PC-3 (cell line): ENCODE measurements at regions not wholly inside any gene's neighbourhood (a gene's known extent, or its start where the extent isn't known, plus 50 kb on each side); places are given as distances from the start of the nearest gene placed in this dataset.

Experiments used
- ATAC-seq: fragments of 200-7000 bp; cut with Tn5 transposase; 2 replicates; pipeline ENCODE4 v1.9.1; 2020; ENCODE audit warnings: mild to moderate bottlenecking, moderate library complexity
- BruUV-seq: library from RNA; stranded (reverse); fragments of 400-500 nt; replicated peaks from 2 replicates; lab custom pipeline; 2021; lab: Mats Ljungman, UMichigan
- CTCF ChIA-PET: fragments of 300-600 bp; sonication (Branson Sonifier 250); formaldehyde crosslinking; loops from one replicate; lab custom pipeline; 2022; ENCODE audit warnings: antibody characterized with exemption; lab: Charles Lee
- POLR2A ChIA-PET: fragments of 300-600 bp; sonication (Branson Sonifier 250); formaldehyde crosslinking; loops from one replicate; lab custom pipeline; 2022; ENCODE audit warnings: antibody characterized with exemption; ENCODE audit not compliant: unreplicated experiment; lab: Charles Lee
- DNase-seq: peaks from one replicate; pipeline ENCODE4 v3.0.0-alpha.2; 2015
- H2AFZ ChIP-seq: fragments of 300-600 bp; sonication (generic); 2 replicates; pipeline ENCODE4 v1.6.0; 2016; ENCODE audit warnings: antibody characterized with exemption, low read length
- H3F3A ChIP-seq: fragments of 300-600 bp; sonication (generic); one replicate; pipeline ENCODE4 v1.6.0; 2017; ENCODE audit warnings: antibody characterized with exemption, low read length, control low read depth, mild to moderate bottlenecking; ENCODE audit not compliant: unreplicated experiment
- H3K27ac ChIP-seq: fragments of 300-600 bp; sonication (generic); 2 replicates; pipeline ENCODE4 v1.5.1; 2016; ENCODE audit warnings: mild to moderate bottlenecking, low read length
- H3K27me3 ChIP-seq: fragments of 300-600 bp; sonication (generic); 2 replicates; pipeline ENCODE4 v1.6.1; 2016; ENCODE audit warnings: low read length, mixed read lengths
- H3K36me3 ChIP-seq: fragments of 300-600 bp; sonication (generic); 2 replicates; pipeline ENCODE4 v1.6.1; 2016; ENCODE audit warnings: low read depth, mixed run types, low read length, mixed read lengths
- H3K4me1 ChIP-seq: fragments of 300-600 bp; sonication (generic); 2 replicates; pipeline ENCODE4 v1.5.1; 2016; ENCODE audit warnings: low read length; ENCODE audit not compliant: insufficient read depth
- H3K4me2 ChIP-seq: fragments of 300-600 bp; sonication (generic); 2 replicates; pipeline ENCODE4 v1.6.0; 2016; ENCODE audit warnings: low read length
- H3K4me3 ChIP-seq: fragments of 300-600 bp; sonication (generic); 2 replicates; pipeline ENCODE4 v1.5.1; 2016; ENCODE audit warnings: mild to moderate bottlenecking, low read length, mixed read lengths
- H3K79me2 ChIP-seq: fragments of 300-600 bp; sonication (generic); 2 replicates; pipeline ENCODE4 v1.6.1; 2017; ENCODE audit warnings: low read length, mixed read lengths
- H3K9ac ChIP-seq: fragments of 300-600 bp; sonication (generic); 2 replicates; pipeline ENCODE4 v1.6.0; 2016; ENCODE audit warnings: mild to moderate bottlenecking, low read length
- H3K9me2 ChIP-seq: fragments of 300-600 bp; sonication (generic); replicated peaks from 2 replicates; pipeline ENCODE4 v1.6.1; 2016; ENCODE audit warnings: mixed run types, low read length, mixed read lengths
- H3K9me3 ChIP-seq: fragments of 300-600 bp; sonication (generic); 2 replicates; pipeline ENCODE4 v1.6.1; 2016; ENCODE audit warnings: low read length, mixed read lengths
- H4K20me1 ChIP-seq: fragments of 300-600 bp; sonication (generic); 2 replicates; pipeline ENCODE4 v1.6.1; 2016; ENCODE audit warnings: low read length, mixed read lengths
- EZH2 ChIP-seq: fragments of 300-600 bp; sonication (generic); IDR thresholded peaks from one replicate; pipeline ENCODE4 v1.6.1; 2017; ENCODE audit warnings: antibody characterized with exemption, mild to moderate bottlenecking, low read length; ENCODE audit not compliant: unreplicated experiment
- EZH2phosphoT487 ChIP-seq: fragments of 300-600 bp; sonication (generic); IDR thresholded peaks from 2 replicates; pipeline ENCODE4 v1.6.1; 2018; ENCODE audit warnings: mild to moderate bottlenecking, antibody characterized with exemption, low read length, borderline replicate concordance
- intact Hi-C: fragments of 100-400 bp; cut with micrococcal nuclease; formaldehyde crosslinking; loops from 2 replicates; pipeline ENCODE4 v1.9.0; 2023
- TF ChIP-seq, protein P1 (sequence below): fragments of 300-600 bp; sonication (generic); conservative IDR thresholded peaks from 2 replicates; pipeline ENCODE4 v1.5.1; 2017; ENCODE audit warnings: antibody characterized with exemption, low read depth, mild to moderate bottlenecking, low read length

DNA sequence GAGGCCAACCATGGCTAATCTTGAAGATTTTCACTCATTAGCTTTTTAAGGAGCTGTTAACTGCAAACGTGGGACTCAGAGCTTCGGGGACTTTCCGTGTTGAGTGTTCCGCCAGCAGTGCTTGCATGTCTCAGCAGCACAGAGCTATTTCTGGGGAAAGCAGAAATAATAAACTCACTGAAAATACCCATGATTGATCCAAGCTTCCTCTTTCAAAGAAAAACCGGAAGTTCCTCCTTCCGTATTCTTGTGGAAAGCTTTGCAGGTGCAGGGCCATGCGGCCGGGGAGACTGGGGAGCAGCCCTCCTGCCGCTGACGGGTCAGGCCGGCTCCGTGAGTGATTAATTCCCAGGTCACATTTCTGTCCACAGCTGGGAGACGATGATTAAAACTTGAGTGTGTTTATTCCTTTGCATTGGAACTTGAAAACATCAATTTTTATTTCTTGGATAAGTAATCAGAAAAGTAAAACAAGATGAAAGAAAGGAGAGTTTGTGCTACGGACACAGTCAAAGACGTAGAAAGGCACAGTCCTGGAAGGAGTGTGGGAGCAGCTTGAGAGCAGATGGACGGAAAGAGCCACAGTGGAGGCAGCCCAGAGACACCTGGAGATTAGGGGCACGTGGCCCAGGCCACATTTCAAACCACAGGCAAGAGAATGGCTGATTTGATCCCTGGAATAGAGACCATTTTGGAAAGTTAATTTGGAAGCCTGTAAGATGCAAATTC lies 54.2 kb upstream of the CTDP1 start:
- no peaks in the 10 kb centered on the region for H3F3A ChIP-seq
- ATAC-seq (no peak), DNase-seq (no peak)
- CTCF ChIA-PET: no interaction called here
- no peak overlapping the region for H3K4me2 ChIP-seq
- no TSS peak for BruUV-seq
- intact Hi-C loops: no loop called here
- H3K9me3 ChIP-seq: no peaks in the 10 kb centered on the region
- no peaks in the 10 kb centered on the region for H3K4me1 ChIP-seq
- H3K27ac ChIP-seq: no peak overlapping the region
- no peak overlapping the region for H2AFZ ChIP-seq
- H4K20me1 ChIP-seq: no peaks in the 10 kb centered on the region
- H3K4me3 ChIP-seq: no peak overlapping the region
- H3K27me3 ChIP-seq: peaks cover 61% of the 10 kb centered on the region
- POLR2A ChIA-PET: no interaction called here
- H3K9ac ChIP-seq: no peak overlapping the region
- no peaks in the 10 kb centered on the region for H3K79me2 ChIP-seq
- TF ChIP-seq, protein P1, sequence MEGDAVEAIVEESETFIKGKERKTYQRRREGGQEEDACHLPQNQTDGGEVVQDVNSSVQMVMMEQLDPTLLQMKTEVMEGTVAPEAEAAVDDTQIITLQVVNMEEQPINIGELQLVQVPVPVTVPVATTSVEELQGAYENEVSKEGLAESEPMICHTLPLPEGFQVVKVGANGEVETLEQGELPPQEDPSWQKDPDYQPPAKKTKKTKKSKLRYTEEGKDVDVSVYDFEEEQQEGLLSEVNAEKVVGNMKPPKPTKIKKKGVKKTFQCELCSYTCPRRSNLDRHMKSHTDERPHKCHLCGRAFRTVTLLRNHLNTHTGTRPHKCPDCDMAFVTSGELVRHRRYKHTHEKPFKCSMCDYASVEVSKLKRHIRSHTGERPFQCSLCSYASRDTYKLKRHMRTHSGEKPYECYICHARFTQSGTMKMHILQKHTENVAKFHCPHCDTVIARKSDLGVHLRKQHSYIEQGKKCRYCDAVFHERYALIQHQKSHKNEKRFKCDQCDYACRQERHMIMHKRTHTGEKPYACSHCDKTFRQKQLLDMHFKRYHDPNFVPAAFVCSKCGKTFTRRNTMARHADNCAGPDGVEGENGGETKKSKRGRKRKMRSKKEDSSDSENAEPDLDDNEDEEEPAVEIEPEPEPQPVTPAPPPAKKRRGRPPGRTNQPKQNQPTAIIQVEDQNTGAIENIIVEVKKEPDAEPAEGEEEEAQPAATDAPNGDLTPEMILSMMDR: no peak
- no peaks in the 10 kb centered on the region for H3K9me2 ChIP-seq
- no peaks in the 10 kb centered on the region for H3K36me3 ChIP-seq

DNA sequence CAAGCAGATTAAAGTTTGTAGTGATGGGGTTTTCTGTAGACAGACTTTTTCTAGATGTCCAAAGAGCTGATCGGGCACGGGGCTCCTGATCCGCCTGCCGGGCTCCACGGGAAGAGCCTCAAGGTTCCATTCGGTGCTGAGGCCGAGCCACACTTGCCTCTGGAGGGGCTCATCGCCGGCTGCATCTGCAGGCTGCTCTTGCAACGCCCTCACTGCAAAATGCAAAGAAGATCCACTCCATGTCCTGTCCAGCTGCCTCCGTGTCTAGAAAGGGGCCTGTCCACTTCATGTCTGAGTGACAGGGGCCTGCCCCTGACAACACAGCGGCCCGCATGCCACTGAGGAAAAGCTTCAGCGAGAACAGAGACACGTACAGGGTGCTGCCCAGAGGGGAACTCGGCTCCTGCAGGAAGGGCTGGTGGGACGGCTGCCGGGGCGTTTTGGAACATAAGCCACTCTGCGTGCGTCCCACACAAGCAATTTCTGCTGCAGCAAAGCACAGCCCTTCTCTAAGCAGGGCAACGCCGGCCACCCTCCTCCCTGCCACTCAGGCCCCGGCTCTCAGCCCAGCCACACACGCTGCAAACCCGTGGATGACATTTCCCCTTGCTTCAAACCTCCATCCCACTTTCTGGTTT lies 53.6 kb upstream of the CTDP1 start:
- no peaks in the 10 kb centered on the region for H3K9me3 ChIP-seq
- no peak overlapping the region for H3K4me3 ChIP-seq
- BruUV-seq: no TSS peak
- CTCF ChIA-PET: no interaction called here
- no peak overlapping the region for H3K9ac ChIP-seq
- H3K36me3 ChIP-seq: no peaks in the 10 kb centered on the region
- no peaks in the 10 kb centered on the region for H3F3A ChIP-seq
- TF ChIP-seq EZH2phosphoT487: no peak
- no peak for TF ChIP-seq EZH2
- TF ChIP-seq, protein P1: no peak
- H3K27me3 ChIP-seq: peaks cover 61% of the 10 kb centered on the region
- H2AFZ ChIP-seq: no peak overlapping the region
- no peak overlapping the region for H3K27ac ChIP-seq
- H3K4me1 ChIP-seq: no peaks in the 10 kb centered on the region
- H3K4me2 ChIP-seq: no peak overlapping the region
- no peaks in the 10 kb centered on the region for H4K20me1 ChIP-seq
- intact Hi-C loops: no loop called here
- H3K9me2 ChIP-seq: no peaks in the 10 kb centered on the region
- POLR2A ChIA-PET: no interaction called here
- H3K79me2 ChIP-seq: no peaks in the 10 kb centered on the region
- DNase-seq (no peak), ATAC-seq (no peak)

DNA sequence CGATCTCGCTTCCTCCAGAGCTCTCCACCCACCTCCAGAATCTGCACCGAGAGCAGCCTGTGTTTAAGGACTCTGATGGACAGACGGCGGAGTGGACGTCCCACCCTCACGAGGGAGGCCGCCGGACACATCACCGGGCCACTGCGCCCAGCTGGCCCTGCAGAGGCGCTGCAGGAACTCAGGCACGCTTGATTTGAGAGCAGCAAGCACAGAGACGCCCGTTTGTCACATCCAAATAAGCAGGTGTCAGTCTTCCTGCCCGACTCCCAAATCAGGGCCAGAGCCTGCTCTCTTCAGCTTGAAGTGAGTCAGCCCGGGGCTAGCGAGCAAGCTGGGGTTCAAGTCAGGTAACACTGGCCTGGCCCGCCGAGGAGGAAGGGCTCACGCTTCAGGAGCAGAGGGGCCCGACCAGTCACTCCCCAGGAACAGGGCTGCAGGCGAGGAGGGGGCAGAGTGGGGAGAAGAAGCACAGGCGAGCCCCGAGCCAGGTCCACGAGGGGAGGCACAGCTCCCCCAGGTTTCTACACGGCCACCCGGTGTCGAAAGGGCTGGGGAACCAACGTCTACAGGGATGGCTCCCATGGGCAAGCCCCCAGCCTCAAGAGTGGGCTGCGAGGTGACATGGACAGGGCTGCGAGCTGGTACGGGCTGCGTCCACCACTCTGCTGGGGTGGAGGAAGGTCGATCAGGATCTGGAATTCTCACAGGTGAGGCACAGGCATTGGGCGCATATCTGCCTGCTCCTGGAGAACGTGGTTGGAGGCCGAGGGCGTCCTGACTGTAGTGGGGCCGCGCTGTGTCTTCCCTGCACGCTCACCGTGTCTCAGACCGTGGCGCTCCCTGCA lies 52.5 kb upstream of the CTDP1 start:
- Histone ChIP-seq H4K20me1 (no peaks in the 10 kb centered on the region), H3K9ac (no peak overlapping the region), H3K36me3 (no peaks in the 10 kb centered on the region), H3K27ac (no peak overlapping the region), H3F3A (no peaks in the 10 kb centered on the region), H2AFZ (no peak overlapping the region), H3K4me3 (no peak overlapping the region), H3K4me2 (no peak overlapping the region), H3K27me3 (peaks cover 61% of the 10 kb centered on the region), H3K9me3 (no peaks in the 10 kb centered on the region), H3K79me2 (no peaks in the 10 kb centered on the region), H3K4me1 (no peaks in the 10 kb centered on the region), H3K9me2 (no peaks in the 10 kb centered on the region)
- CTCF ChIA-PET: no interaction called here
- ATAC-seq (no peak), DNase-seq (no peak)
- POLR2A ChIA-PET: no interaction called here
- TF ChIP-seq EZH2phosphoT487: no peak
- TF ChIP-seq, protein P1: no peak
- TF ChIP-seq EZH2: no peak
- intact Hi-C loops: no loop called here
- no TSS peak for BruUV-seq
